Panc1 (cell line): ENCODE measurements at regions not wholly inside any gene's neighbourhood (a gene's known extent, or its start where the extent isn't known, plus 50 kb on each side); places are given as distances from the start of the nearest gene placed in this dataset.

Experiments
- ATAC-seq: fragments of 200-7000 bp; cut with Tn5 transposase; 2 replicates; pipeline ENCODE4 v1.9.1; 2020; ENCODE audit warnings: mild to moderate bottlenecking, moderate library complexity
- BruUV-seq: library from RNA; stranded (reverse); fragments of 400-500 nt; replicated peaks from 2 replicates; lab custom pipeline; 2021; lab: Mats Ljungman, UMichigan
- CTCF ChIA-PET: fragments of 300-600 bp; sonication (Branson Sonifier 250); formaldehyde crosslinking; loops from one replicate; lab custom pipeline; 2022; ENCODE audit warnings: antibody characterized with exemption; lab: Charles Lee
- POLR2A ChIA-PET: fragments of 300-600 bp; sonication (Branson Sonifier 250); formaldehyde crosslinking; loops from one replicate; lab custom pipeline; 2022; ENCODE audit warnings: antibody characterized with exemption; lab: Charles Lee
- DNase-seq: peaks from one replicate; pipeline ENCODE4 v3.0.0-alpha.2; 2010; ENCODE audit warnings: low read depth, low spot score
- H3K27ac ChIP-seq: 2 replicates; pipeline ENCODE4 v1.5.1; 2011; ENCODE audit warnings: mild to moderate bottlenecking, low read length, inconsistent platforms
- H3K27me3 ChIP-seq: fragments of 200-500 bp; sonication (Bioruptor generic); 2 replicates; pipeline ENCODE4 v1.6.0; 2014; ENCODE audit warnings: low read length, inconsistent platforms; ENCODE audit not compliant: control insufficient read depth, insufficient read depth
- H3K36me3 ChIP-seq: fragments of 200-500 bp; sonication (Bioruptor generic); 2 replicates; pipeline ENCODE4 v1.5.1; 2014; ENCODE audit warnings: inconsistent platforms, mild to moderate bottlenecking, low read length, moderate library complexity; ENCODE audit not compliant: control insufficient read depth, insufficient read depth
- H3K4me1 ChIP-seq: 2 replicates; pipeline ENCODE4 v1.5.1; 2011; ENCODE audit warnings: inconsistent platforms, mild to moderate bottlenecking, low read length, moderate library complexity; ENCODE audit not compliant: control insufficient read depth, insufficient read depth
- H3K4me3 ChIP-seq, 2 experiments: 2 replicates each; pipeline ENCODE4 v1.5.1; 2011 to 2012; ENCODE audit warnings: low read depth in 2 of 2, low read length in 2 of 2, mild to moderate bottlenecking in 2 of 2, inconsistent platforms in 1 of 2, moderate library complexity in 1 of 2
- H3K9me3 ChIP-seq: fragments of 200-500 bp; sonication (Bioruptor generic); 2 replicates; pipeline ENCODE4 v1.5.1; 2014; ENCODE audit warnings: low read depth, mild to moderate bottlenecking, inconsistent platforms, low read length, moderate library complexity; ENCODE audit not compliant: control insufficient read depth, insufficient read depth
- CTCF ChIP-seq: fragments of 450-650 bp; IDR thresholded peaks from 2 replicates; pipeline ENCODE4 v1.5.1; 2017; ENCODE audit warnings: mild to moderate bottlenecking
- POLR2AphosphoS5 ChIP-seq: IDR thresholded peaks from 2 replicates; pipeline ENCODE4 v1.6.1; 2012; ENCODE audit warnings: mild to moderate bottlenecking, low read depth, low read length, moderate library complexity
- REST ChIP-seq, 2 experiments: IDR thresholded peaks; 2 replicates each; pipeline ENCODE4 v1.6.1; 2011 to 2012; ENCODE audit warnings: low read depth in 2 of 2, control low read depth in 1 of 2, low read length in 1 of 2, mild to moderate bottlenecking in 1 of 2, moderate library complexity in 1 of 2; ENCODE audit not compliant: insufficient read depth in 1 of 2
- SIN3A ChIP-seq: IDR thresholded peaks from 2 replicates; pipeline ENCODE4 v1.6.1; 2012; ENCODE audit warnings: low read depth, mild to moderate bottlenecking, low read length, moderate library complexity, borderline replicate concordance; ENCODE audit not compliant: insufficient read depth
- TCF7L2 ChIP-seq: IDR thresholded peaks from 2 replicates; pipeline ENCODE4 v1.6.1; 2011; ENCODE audit warnings: mild to moderate bottlenecking, low read depth, low read length, inconsistent platforms
- in situ Hi-C: cut with HindIII; loops from 2 replicates; pipeline ENCODE4 v1.10.0; 2016; ENCODE audit warnings: low sequenced_read_pairs, low pct_unique_long_range_greater_than_20kb
- intact Hi-C: fragments of 100-400 bp; cut with micrococcal nuclease; formaldehyde crosslinking; loops from one replicate; pipeline ENCODE4 v1.10.0; 2022; ENCODE audit not compliant: unreplicated experiment

GRCh38 chr5:6090838-6091237, 287.5 kb downstream of the MED10 start:
- no peaks in the 10 kb centered on the region for H3K9me3 ChIP-seq
- intact Hi-C loops (no loop called here), in situ Hi-C loops (no loop called here)
- H3K4me1 ChIP-seq: no peaks in the 10 kb centered on the region
- H3K27ac ChIP-seq: no peak overlapping the region
- no TSS peak for BruUV-seq
- DNase-seq (no peak), ATAC-seq (no peak)
- H3K4me3 ChIP-seq: no peak overlapping the region
- POLR2A ChIA-PET: no interaction called here
- CTCF ChIA-PET: no interaction called here
- no peaks in the 10 kb centered on the region for H3K36me3 ChIP-seq
- TF ChIP-seq SIN3A: no peak
- TF ChIP-seq POLR2AphosphoS5: no peak
- TF ChIP-seq REST (IDR thresholded peaks at IDR 0.05; ENCODE audit: insufficient read depth in 1 of 2, low read depth in 2 of 2, low read length in 1 of 2): no peak
- no peak for TF ChIP-seq CTCF
- TF ChIP-seq TCF7L2: no peak
- no peaks in the 10 kb centered on the region; the same call in 1 of the 2 replicates for H3K27me3 ChIP-seq

GRCh38 chr5:6090079-6090654, 288.2 kb downstream of the MED10 start:
- no peaks in the 10 kb centered on the region for H3K9me3 ChIP-seq
- no peaks in the 10 kb centered on the region for H3K36me3 ChIP-seq
- TF ChIP-seq POLR2AphosphoS5: no peak
- TF ChIP-seq REST (IDR thresholded peaks at IDR 0.05; ENCODE audit: insufficient read depth in 1 of 2, low read depth in 2 of 2, low read length in 1 of 2): no peak
- no peak for TF ChIP-seq CTCF
- no peak for TF ChIP-seq TCF7L2
- no peak for TF ChIP-seq SIN3A
- ChIA-PET POLR2A (no interaction called here), CTCF (no interaction called here)
- no peaks in the 10 kb centered on the region for H3K4me1 ChIP-seq
- DNase-seq (no peak), ATAC-seq (no peak)
- in situ Hi-C loops: no loop called here
- no peak overlapping the region for H3K4me3 ChIP-seq
- H3K27me3 ChIP-seq: no peaks in the 10 kb centered on the region; the same call in 1 of the 2 replicates
- no peak overlapping the region for H3K27ac ChIP-seq
- BruUV-seq: no TSS peak
- intact Hi-C loops: no loop called here
